WTC11 (cell line): ENCODE measurements at regions not wholly inside any gene's neighbourhood (a gene's known extent, or its start where the extent isn't known, plus 50 kb on each side); places are given as distances from the start of the nearest gene placed in this dataset.

Source experiments
- ESRRA ChIP-seq: sonication (generic); formaldehyde crosslinking; IDR thresholded peaks from 2 replicates; pipeline ENCODE4 v1.8.1; 2022; ENCODE audit warnings: mild to moderate bottlenecking, missing genetic modification reagents, borderline replicate concordance
- TEAD1 ChIP-seq: sonication (generic); formaldehyde crosslinking; IDR thresholded peaks from 2 replicates; pipeline ENCODE4 v1.8.0; 2022; ENCODE audit warnings: mild to moderate bottlenecking, missing genetic modification reagents
- TF ChIP-seq, protein P1 (sequence below): fragments of 200-600 bp; IDR thresholded peaks from 2 replicates; pipeline ENCODE4 v1.8.0; 2022; ENCODE audit warnings: antibody characterized with exemption

DNA sequence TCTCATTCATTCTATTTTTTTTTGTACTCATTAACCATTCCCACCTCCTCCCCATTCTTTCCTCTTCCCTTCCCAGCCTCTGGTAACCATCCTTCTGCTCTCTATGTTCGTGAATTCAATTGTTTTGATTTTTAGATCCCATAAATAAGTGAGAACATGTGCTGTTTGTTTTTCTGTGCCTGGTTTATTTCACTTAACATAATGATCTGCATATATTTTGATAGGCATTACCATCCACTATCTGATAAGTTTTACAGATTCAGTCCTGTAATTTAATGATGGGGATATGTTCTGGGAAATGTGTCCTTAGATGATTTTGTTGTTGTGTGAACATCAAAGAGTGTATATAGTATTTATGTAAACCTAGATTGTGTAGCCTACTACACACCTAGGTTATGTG lies 77.5 kb upstream of the CPHXL start:
- TF ChIP-seq, protein P1, sequence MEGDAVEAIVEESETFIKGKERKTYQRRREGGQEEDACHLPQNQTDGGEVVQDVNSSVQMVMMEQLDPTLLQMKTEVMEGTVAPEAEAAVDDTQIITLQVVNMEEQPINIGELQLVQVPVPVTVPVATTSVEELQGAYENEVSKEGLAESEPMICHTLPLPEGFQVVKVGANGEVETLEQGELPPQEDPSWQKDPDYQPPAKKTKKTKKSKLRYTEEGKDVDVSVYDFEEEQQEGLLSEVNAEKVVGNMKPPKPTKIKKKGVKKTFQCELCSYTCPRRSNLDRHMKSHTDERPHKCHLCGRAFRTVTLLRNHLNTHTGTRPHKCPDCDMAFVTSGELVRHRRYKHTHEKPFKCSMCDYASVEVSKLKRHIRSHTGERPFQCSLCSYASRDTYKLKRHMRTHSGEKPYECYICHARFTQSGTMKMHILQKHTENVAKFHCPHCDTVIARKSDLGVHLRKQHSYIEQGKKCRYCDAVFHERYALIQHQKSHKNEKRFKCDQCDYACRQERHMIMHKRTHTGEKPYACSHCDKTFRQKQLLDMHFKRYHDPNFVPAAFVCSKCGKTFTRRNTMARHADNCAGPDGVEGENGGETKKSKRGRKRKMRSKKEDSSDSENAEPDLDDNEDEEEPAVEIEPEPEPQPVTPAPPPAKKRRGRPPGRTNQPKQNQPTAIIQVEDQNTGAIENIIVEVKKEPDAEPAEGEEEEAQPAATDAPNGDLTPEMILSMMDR: no peak
- no peak for TF ChIP-seq ESRRA (CRISPR knock-in tag)
- TF ChIP-seq TEAD1 (CRISPR knock-in tag): no peak
